ENCODE measurements at regions not wholly inside any gene's neighbourhood (a gene's known extent, or its start where the extent isn't known, plus 50 kb on each side); places are given as distances from the start of the nearest gene placed in this dataset.

GRCh38 chr3:77868725-77869124 lies 828.8 kb downstream of the ROBO2 start:
- no peak for FAIRE-seq

- no peak for FAIRE-seq
Measured at GRCh38 chr3:77869423-77869822, 829.5 kb downstream of the ROBO2 start.

GRCh38 chr3:77871436-77871835 lies 831.5 kb downstream of the ROBO2 start:
- FAIRE-seq: no peak

- FAIRE-seq: no peak
Measured at GRCh38 chr3:77873598-77873997, 833.7 kb downstream of the ROBO2 start.

- no peak for FAIRE-seq
Measured at GRCh38 chr3:77885381-77885780, 845.5 kb downstream of the ROBO2 start.

- FAIRE-seq: no peak
Measured at GRCh38 chr3:77887611-77888010, 847.7 kb downstream of the ROBO2 start.

- FAIRE-seq: no peak
Measured at GRCh38 chr3:77889616-77890015, 849.7 kb downstream of the ROBO2 start.

GRCh38 chr3:77898621-77899020 lies 858.7 kb downstream of the ROBO2 start:
- peak; percentile 62 for FAIRE-seq

- FAIRE-seq: no peak
Measured at GRCh38 chr3:77902675-77903074, 862.8 kb downstream of the ROBO2 start.

- no peak for FAIRE-seq
Measured at GRCh38 chr3:77906102-77906709, 866.3 kb downstream of the ROBO2 start.

- FAIRE-seq: no peak
Measured at GRCh38 chr3:77913524-77914174, 873.8 kb downstream of the ROBO2 start.

GRCh38 chr3:77915336-77915735 lies 875.4 kb downstream of the ROBO2 start:
- no peak for FAIRE-seq

- no peak for FAIRE-seq
Measured at GRCh38 chr3:77917225-77917624, 877.3 kb downstream of the ROBO2 start.

- no peak for FAIRE-seq
Measured at GRCh38 chr3:77919244-77919643, 879.3 kb downstream of the ROBO2 start.

GRCh38 chr3:77931255-77932009 lies 891.5 kb downstream of the ROBO2 start:
- no peak for FAIRE-seq

GRCh38 chr3:77932926-77933325 lies 893.0 kb downstream of the ROBO2 start:
- FAIRE-seq: no peak

GRCh38 chr3:77933926-77934325 lies 894.0 kb downstream of the ROBO2 start:
- no peak for FAIRE-seq

GRCh38 chr3:77935418-77935817 lies 895.5 kb downstream of the ROBO2 start:
- no peak for FAIRE-seq

- no peak for FAIRE-seq
Measured at GRCh38 chr3:77939726-77940125, 899.8 kb downstream of the ROBO2 start.

- FAIRE-seq: no peak
Measured at GRCh38 chr3:77943598-77943997, 903.7 kb downstream of the ROBO2 start.

- FAIRE-seq: no peak
Measured at GRCh38 chr3:77945320-77945719, 905.4 kb downstream of the ROBO2 start.

GRCh38 chr3:77947671-77948070 lies 907.8 kb downstream of the ROBO2 start:
- FAIRE-seq: no peak

- no peak for FAIRE-seq
Measured at GRCh38 chr3:77967621-77968020, 927.7 kb downstream of the ROBO2 start.

- no peak for FAIRE-seq
Measured at GRCh38 chr3:77976079-77976478, 936.2 kb downstream of the ROBO2 start.
